Cerebellar cortex (tissue), 1 donor: ENCODE measurements at regions not wholly inside any gene's neighbourhood (a gene's known extent, or its start where the extent isn't known, plus 50 kb on each side); places are given as distances from the start of the nearest gene placed in this dataset.
"Not testable (repeated sequence)": the region's sequence is repeated elsewhere in the genome, so short reads cannot be mapped to it uniquely, and the experiment has no call there.

Source experiments
- DNase-seq: peaks from one replicate; pipeline ENCODE4 v3.0.0-alpha.2; 2015; ENCODE audit warnings: low spot score

GRCh38 chr20:22070610-22071058, 365.2 kb downstream of the PAX1 start:
- DNase-seq, result no peak

- no peak for DNase-seq
Measured at GRCh38 chr20:22063753-22064152, 358.3 kb downstream of the PAX1 start.

GRCh38 chr20:22062874-22063273, 357.4 kb downstream of the PAX1 start:
- DNase-seq, result no peak

GRCh38 chr20:22060610-22061009, 355.1 kb downstream of the PAX1 start:
- DNase-seq, result no peak

GRCh38 chr20:22058746-22059145, 353.3 kb downstream of the PAX1 start:
- no peak for DNase-seq

GRCh38 chr20:22055981-22056380, 350.5 kb downstream of the PAX1 start:
- no peak for DNase-seq

GRCh38 chr20:22052025-22052650, 346.7 kb downstream of the PAX1 start:
- DNase-seq, result no peak

- DNase-seq, result not testable (repeated sequence)
Measured at GRCh38 chr20:22045956-22046507, 340.6 kb downstream of the PAX1 start.

GRCh38 chr20:22027423-22027822, 322.0 kb downstream of the PAX1 start:
- DNase-seq, result no peak

- no peak for DNase-seq
Measured at GRCh38 chr20:22020201-22020600, 314.7 kb downstream of the PAX1 start.

- DNase-seq, result no peak
Measured at GRCh38 chr20:22008456-22008855, 303.0 kb downstream of the PAX1 start.

GRCh38 chr20:22006306-22006705, 300.8 kb downstream of the PAX1 start:
- DNase-seq, result no peak

GRCh38 chr20:22005535-22005934, 300.1 kb downstream of the PAX1 start:
- no peak for DNase-seq

- no peak for DNase-seq
Measured at GRCh38 chr20:22004946-22005345, 299.5 kb downstream of the PAX1 start.

- DNase-seq, result no peak
Measured at GRCh38 chr20:22003680-22004079, 298.2 kb downstream of the PAX1 start.

- no peak for DNase-seq
Measured at GRCh38 chr20:22001886-22002285, 296.4 kb downstream of the PAX1 start.

- no peak for DNase-seq
Measured at GRCh38 chr20:21995461-21995860, 290.0 kb downstream of the PAX1 start.

GRCh38 chr20:21994203-21994602, 288.7 kb downstream of the PAX1 start:
- no peak for DNase-seq

GRCh38 chr20:21982559-21982958, 277.1 kb downstream of the PAX1 start:
- no peak for DNase-seq

- no peak for DNase-seq
Measured at GRCh38 chr20:21981597-21982344, 276.3 kb downstream of the PAX1 start.

GRCh38 chr20:21981179-21981578, 275.7 kb downstream of the PAX1 start:
- no peak for DNase-seq

GRCh38 chr20:21971436-21971835, 266.0 kb downstream of the PAX1 start:
- no peak for DNase-seq

GRCh38 chr20:21968486-21968885, 263.0 kb downstream of the PAX1 start:
- no peak for DNase-seq
